ENCODE measurements at regions not wholly inside any gene's neighbourhood (a gene's known extent, or its start where the extent isn't known, plus 50 kb on each side); places are given as distances from the start of the nearest gene placed in this dataset.

- TF ChIP-seq CTCF (IDR thresholded peaks at IDR 0.05), result no peak
- no peak for TF ChIP-seq POLR2A (IDR thresholded peaks at IDR 0.05)
These were observed 226.3 kb upstream of the ADGRL4 start for GRCh38 chr1:79232818-79233217.

All from right lobe of liver (tissue), 4 donors.